Liver (tissue), 3 donors: ENCODE measurements at regions not wholly inside any gene's neighbourhood (a gene's known extent, or its start where the extent isn't known, plus 50 kb on each side); places are given as distances from the start of the nearest gene placed in this dataset.

Experiments used
- ATF3 ChIP-seq: IDR thresholded peaks from 2 replicates; pipeline ENCODE4 v1.6.1; 2016; ENCODE audit warnings: antibody characterized with exemption
- CTCF ChIP-seq: fragments of 150-350 bp; IDR thresholded peaks from 2 replicates; pipeline ENCODE4 v1.5.1; 2017; ENCODE audit warnings: improper control_type of control experiment, low read depth, low read length; ENCODE audit not compliant: missing input control
- EGR1 ChIP-seq, 2 donors: IDR thresholded peaks; 2 replicates each; pipeline ENCODE4 v1.6.1; 2016 to 2018; ENCODE audit warnings: antibody characterized with exemption in 2 of 2, low read depth in 2 of 2
- GABPA ChIP-seq, 2 donors: IDR thresholded peaks in 1 of 2; conservative IDR thresholded peaks in 1 of 2; 2 replicates each; pipeline ENCODE4 v1.6.1; 2016; ENCODE audit warnings: antibody characterized with exemption in 2 of 2, mild to moderate bottlenecking in 1 of 2, moderate library complexity in 1 of 2
- JUND ChIP-seq, 2 donors: IDR thresholded peaks; 2 replicates each; pipeline ENCODE4 v1.6.1; 2016; ENCODE audit warnings: antibody characterized with exemption in 2 of 2
- RAD21 ChIP-seq, 2 donors: IDR thresholded peaks; 2 replicates each; pipeline ENCODE4 v1.6.1; 2016; ENCODE audit warnings: antibody characterized with exemption in 2 of 2, mild to moderate bottlenecking in 2 of 2
- SP1 ChIP-seq: IDR thresholded peaks from 2 replicates; pipeline ENCODE4 v1.6.1; 2018; ENCODE audit warnings: antibody characterized with exemption, mild to moderate bottlenecking
- TAF1 ChIP-seq: conservative IDR thresholded peaks from 2 replicates; pipeline ENCODE4 v1.6.1; 2016; ENCODE audit warnings: antibody characterized with exemption, mild to moderate bottlenecking
- YY1 ChIP-seq: IDR thresholded peaks from 2 replicates; pipeline ENCODE4 v1.6.1; 2016; ENCODE audit warnings: antibody characterized with exemption, mild to moderate bottlenecking
- TF ChIP-seq, protein P1 (sequence below): IDR thresholded peaks from 2 replicates; pipeline ENCODE4 v1.6.1; 2016; ENCODE audit warnings: antibody characterized with exemption
- TF ChIP-seq, protein P2 (sequence below): IDR thresholded peaks from 2 replicates; pipeline ENCODE4 v1.6.1; 2016; ENCODE audit warnings: antibody characterized with exemption, mild to moderate bottlenecking
- donor health status: healthy.
- donor health status: healthy.

DNA sequence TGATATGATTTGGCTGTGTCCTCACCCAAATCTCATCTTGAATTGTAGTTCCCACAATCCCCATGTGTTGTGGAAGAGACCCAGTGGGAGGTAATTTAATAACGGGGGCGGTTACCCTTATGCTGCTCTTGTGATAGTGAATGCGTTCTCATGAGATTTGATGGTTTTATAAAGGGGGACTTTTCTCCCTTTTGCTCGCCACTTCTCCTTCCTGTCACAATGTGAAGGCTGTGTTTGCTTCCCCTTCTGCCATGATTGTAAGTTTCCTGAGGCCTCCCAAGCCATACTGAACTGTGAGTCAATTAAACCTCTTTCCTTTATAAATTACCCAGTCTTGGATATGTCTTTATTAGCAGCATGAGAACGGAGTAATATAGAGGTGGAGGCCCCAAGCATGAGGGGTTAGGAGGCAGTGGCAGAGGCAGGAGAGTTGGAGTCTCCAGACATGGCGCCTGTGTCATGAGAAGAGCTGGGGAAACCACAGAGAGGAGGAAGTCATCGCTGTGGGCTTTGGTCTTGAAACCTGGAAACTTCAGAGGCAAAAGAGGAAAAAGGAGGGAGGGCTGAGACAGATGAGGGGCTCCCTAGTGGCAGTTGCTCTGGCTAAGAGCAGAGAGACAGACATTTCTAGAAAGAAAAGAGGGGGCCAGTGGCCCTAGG, 107.8 kb upstream of the VEPH1 start:
- no peak for TF ChIP-seq CTCF
- TF ChIP-seq TAF1 = no peak
- TF ChIP-seq RAD21 (IDR thresholded peaks at IDR 0.05) = no peak
- no peak for TF ChIP-seq EGR1 (IDR thresholded peaks at IDR 0.05; ENCODE audit: low read depth in 2 of 2)
- TF ChIP-seq YY1 = no peak
- no peak for TF ChIP-seq ATF3
- TF ChIP-seq GABPA (IDR thresholded peaks at IDR 0.05 in 1 of 2, conservative IDR thresholded peaks at IDR 0.05 in 1 of 2) = no peak
- no peak for TF ChIP-seq SP1
- TF ChIP-seq, protein P1, sequence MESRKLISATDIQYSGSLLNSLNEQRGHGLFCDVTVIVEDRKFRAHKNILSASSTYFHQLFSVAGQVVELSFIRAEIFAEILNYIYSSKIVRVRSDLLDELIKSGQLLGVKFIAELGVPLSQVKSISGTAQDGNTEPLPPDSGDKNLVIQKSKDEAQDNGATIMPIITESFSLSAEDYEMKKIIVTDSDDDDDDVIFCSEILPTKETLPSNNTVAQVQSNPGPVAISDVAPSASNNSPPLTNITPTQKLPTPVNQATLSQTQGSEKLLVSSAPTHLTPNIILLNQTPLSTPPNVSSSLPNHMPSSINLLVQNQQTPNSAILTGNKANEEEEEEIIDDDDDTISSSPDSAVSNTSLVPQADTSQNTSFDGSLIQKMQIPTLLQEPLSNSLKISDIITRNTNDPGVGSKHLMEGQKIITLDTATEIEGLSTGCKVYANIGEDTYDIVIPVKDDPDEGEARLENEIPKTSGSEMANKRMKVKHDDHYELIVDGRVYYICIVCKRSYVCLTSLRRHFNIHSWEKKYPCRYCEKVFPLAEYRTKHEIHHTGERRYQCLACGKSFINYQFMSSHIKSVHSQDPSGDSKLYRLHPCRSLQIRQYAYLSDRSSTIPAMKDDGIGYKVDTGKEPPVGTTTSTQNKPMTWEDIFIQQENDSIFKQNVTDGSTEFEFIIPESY = no peak
- TF ChIP-seq JUND (IDR thresholded peaks at IDR 0.05) = no peak
- TF ChIP-seq, protein P2, sequence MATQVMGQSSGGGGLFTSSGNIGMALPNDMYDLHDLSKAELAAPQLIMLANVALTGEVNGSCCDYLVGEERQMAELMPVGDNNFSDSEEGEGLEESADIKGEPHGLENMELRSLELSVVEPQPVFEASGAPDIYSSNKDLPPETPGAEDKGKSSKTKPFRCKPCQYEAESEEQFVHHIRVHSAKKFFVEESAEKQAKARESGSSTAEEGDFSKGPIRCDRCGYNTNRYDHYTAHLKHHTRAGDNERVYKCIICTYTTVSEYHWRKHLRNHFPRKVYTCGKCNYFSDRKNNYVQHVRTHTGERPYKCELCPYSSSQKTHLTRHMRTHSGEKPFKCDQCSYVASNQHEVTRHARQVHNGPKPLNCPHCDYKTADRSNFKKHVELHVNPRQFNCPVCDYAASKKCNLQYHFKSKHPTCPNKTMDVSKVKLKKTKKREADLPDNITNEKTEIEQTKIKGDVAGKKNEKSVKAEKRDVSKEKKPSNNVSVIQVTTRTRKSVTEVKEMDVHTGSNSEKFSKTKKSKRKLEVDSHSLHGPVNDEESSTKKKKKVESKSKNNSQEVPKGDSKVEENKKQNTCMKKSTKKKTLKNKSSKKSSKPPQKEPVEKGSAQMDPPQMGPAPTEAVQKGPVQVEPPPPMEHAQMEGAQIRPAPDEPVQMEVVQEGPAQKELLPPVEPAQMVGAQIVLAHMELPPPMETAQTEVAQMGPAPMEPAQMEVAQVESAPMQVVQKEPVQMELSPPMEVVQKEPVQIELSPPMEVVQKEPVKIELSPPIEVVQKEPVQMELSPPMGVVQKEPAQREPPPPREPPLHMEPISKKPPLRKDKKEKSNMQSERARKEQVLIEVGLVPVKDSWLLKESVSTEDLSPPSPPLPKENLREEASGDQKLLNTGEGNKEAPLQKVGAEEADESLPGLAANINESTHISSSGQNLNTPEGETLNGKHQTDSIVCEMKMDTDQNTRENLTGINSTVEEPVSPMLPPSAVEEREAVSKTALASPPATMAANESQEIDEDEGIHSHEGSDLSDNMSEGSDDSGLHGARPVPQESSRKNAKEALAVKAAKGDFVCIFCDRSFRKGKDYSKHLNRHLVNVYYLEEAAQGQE = no peak
